ENCODE measurements at regions not wholly inside any gene's neighbourhood (a gene's known extent, or its start where the extent isn't known, plus 50 kb on each side); places are given as distances from the start of the nearest gene placed in this dataset.

GRCh38 chr4:180721356-180721755 is 1521.8 kb upstream of the TENM3 start:
- Histone ChIP-seq H3K27me3 (replicated peaks; ENCODE audit: control insufficient read depth, insufficient read depth, low read length) (no peaks in the 10 kb centered on the region), H3K36me3 (ENCODE audit: control insufficient read depth, insufficient read depth, low read length) (no peaks in the 10 kb centered on the region), H3K9me3 (no peaks in the 10 kb centered on the region), H3K4me1 (no peaks in the 10 kb centered on the region), H3K4me3 (ENCODE audit: low read depth, low read length) (no peak overlapping the region)
- ChIA-PET POLR2A (no interaction called here), CTCF (no interaction called here)
- BruUV-seq (replicated peaks): no TSS peak
- no peak for TF ChIP-seq CTCF (IDR thresholded peaks at IDR 0.05; ENCODE audit: insufficient read depth in 1 of 2, low read depth in 1 of 2, low read length in 1 of 2, severe bottlenecking in 1 of 2, unreplicated experiment in 1 of 2)
- Mint-ChIP-seq H3K27ac (ENCODE audit: unreplicated experiment) (no peak overlapping the region), H3K9me3 (ENCODE audit: unreplicated experiment) (no peaks in the 10 kb centered on the region), H3K27me3 (ENCODE audit: insufficient read depth, unreplicated experiment) (peaks cover 3% of the 10 kb centered on the region), H3K36me3 (ENCODE audit: insufficient read depth, unreplicated experiment) (peaks cover 6% of the 10 kb centered on the region), H3K4me1 (ENCODE audit: low read depth, unreplicated experiment) (no peaks in the 10 kb centered on the region), H3K4me3 (ENCODE audit: unreplicated experiment) (no peak overlapping the region)
- intact Hi-C loops (cut with micrococcal nuclease; ENCODE audit: unreplicated experiment): no loop called here
- no peak for DNase-seq

GRCh38 chr4:180726611-180727010 is 1516.6 kb upstream of the TENM3 start:
- peaks cover 5% of the 10 kb centered on the region for H3K9me3 Mint-ChIP-seq (ENCODE audit: unreplicated experiment)
- CTCF ChIA-PET: no interaction called here
- H3K27ac Mint-ChIP-seq (ENCODE audit: unreplicated experiment): no peak overlapping the region
- H3K4me3 Mint-ChIP-seq (ENCODE audit: unreplicated experiment): no peak overlapping the region
- BruUV-seq (replicated peaks): no TSS peak
- H3K27me3 Mint-ChIP-seq (ENCODE audit: insufficient read depth, unreplicated experiment): no peaks in the 10 kb centered on the region
- H3K36me3 Mint-ChIP-seq (ENCODE audit: insufficient read depth, unreplicated experiment): peaks cover under 1% of the 10 kb centered on the region
- no peak for DNase-seq
- Histone ChIP-seq H3K9me3 (no peaks in the 10 kb centered on the region), H3K27me3 (replicated peaks; ENCODE audit: control insufficient read depth, insufficient read depth, low read length) (no peaks in the 10 kb centered on the region), H3K36me3 (ENCODE audit: control insufficient read depth, insufficient read depth, low read length) (no peaks in the 10 kb centered on the region), H3K4me1 (no peaks in the 10 kb centered on the region), H3K4me3 (ENCODE audit: low read depth, low read length) (no peak overlapping the region)
- intact Hi-C loops (cut with micrococcal nuclease; ENCODE audit: unreplicated experiment): no loop called here
- TF ChIP-seq CTCF (IDR thresholded peaks at IDR 0.05; ENCODE audit: insufficient read depth in 1 of 2, low read depth in 1 of 2, low read length in 1 of 2, severe bottlenecking in 1 of 2, unreplicated experiment in 1 of 2): no peak
- POLR2A ChIA-PET: no interaction called here
- no peaks in the 10 kb centered on the region for H3K4me1 Mint-ChIP-seq (ENCODE audit: low read depth, unreplicated experiment)

- H3K27me3 ChIP-seq (replicated peaks; ENCODE audit: control insufficient read depth, insufficient read depth, low read length): no peaks in the 10 kb centered on the region
- DNase-seq: no peak
- H3K36me3 ChIP-seq (ENCODE audit: control insufficient read depth, insufficient read depth, low read length): no peaks in the 10 kb centered on the region
- no peak for TF ChIP-seq CTCF (IDR thresholded peaks at IDR 0.05; ENCODE audit: insufficient read depth in 1 of 2, low read depth in 1 of 2, low read length in 1 of 2, severe bottlenecking in 1 of 2, unreplicated experiment in 1 of 2)
- POLR2A ChIA-PET: no interaction called here
- Mint-ChIP-seq H3K36me3 (ENCODE audit: insufficient read depth, unreplicated experiment) (no peaks in the 10 kb centered on the region), H3K27me3 (ENCODE audit: insufficient read depth, unreplicated experiment) (no peaks in the 10 kb centered on the region), H3K4me3 (ENCODE audit: unreplicated experiment) (no peak overlapping the region), H3K27ac (ENCODE audit: unreplicated experiment) (no peak overlapping the region), H3K4me1 (ENCODE audit: low read depth, unreplicated experiment) (no peaks in the 10 kb centered on the region), H3K9me3 (ENCODE audit: unreplicated experiment) (peaks cover 5% of the 10 kb centered on the region)
- intact Hi-C loops (cut with micrococcal nuclease; ENCODE audit: unreplicated experiment): no loop called here
- no peaks in the 10 kb centered on the region for H3K9me3 ChIP-seq
- no peak overlapping the region for H3K4me3 ChIP-seq (ENCODE audit: low read depth, low read length)
- CTCF ChIA-PET: no interaction called here
- no peaks in the 10 kb centered on the region for H3K4me1 ChIP-seq
- BruUV-seq (replicated peaks): no TSS peak
These were observed 1515.7 kb upstream of the TENM3 start for GRCh38 chr4:180727478-180727877.

Measured in Caco-2 (cell line).